ENCODE measurements at regions not wholly inside any gene's neighbourhood (a gene's known extent, or its start where the extent isn't known, plus 50 kb on each side); places are given as distances from the start of the nearest gene placed in this dataset.

DNA sequence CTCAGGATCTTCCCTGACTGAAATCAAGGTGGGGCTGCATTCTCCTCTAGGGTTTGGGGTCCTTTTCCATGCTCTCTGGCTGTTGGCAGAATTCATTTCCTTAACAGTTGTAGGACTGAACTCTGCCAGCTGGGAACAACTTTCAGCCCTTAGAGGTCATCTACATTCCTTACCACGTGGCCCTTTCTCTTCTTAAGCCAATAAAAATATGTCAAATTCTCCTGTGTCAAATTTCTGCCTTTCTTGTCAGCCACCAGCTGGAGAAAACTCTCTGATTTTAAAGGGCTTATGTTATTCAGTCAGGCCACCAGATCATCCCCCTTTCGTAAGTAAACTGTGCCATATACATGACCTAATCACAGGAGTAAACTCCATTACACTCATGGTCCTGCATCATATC lies 95.3 kb upstream of the IL6 start:
- Histone ChIP-seq H3K4me2 (replicated peaks; ENCODE audit: low read depth, low read length, poor library complexity, severe bottlenecking) (no peak overlapping the region), H2AFZ (ENCODE audit: insufficient read depth, low read depth, low read length, poor library complexity, severe bottlenecking) (no peak overlapping the region), H3K4me1 (ENCODE audit: control insufficient read depth in 2 of 2, insufficient read depth in 2 of 2, low read length in 2 of 2) (no peaks in the 10 kb centered on the region), H3K9ac (ENCODE audit: low read length) (no peak overlapping the region), H3K79me2 (ENCODE audit: control insufficient read depth, insufficient read depth, low read length) (no peaks in the 10 kb centered on the region), H3K27me3 (replicated peaks in 1 of 4; ENCODE audit: control extremely low read depth in 1 of 4, control insufficient read depth in 3 of 4, insufficient read depth in 4 of 4, low read length in 3 of 4) (no peaks in the 10 kb centered on the region), H4K20me1 (ENCODE audit: control insufficient read depth, insufficient read depth, low read length, poor library complexity, severe bottlenecking) (no peaks in the 10 kb centered on the region), H3K27ac (ENCODE audit: low read length in 2 of 2) (no peak overlapping the region), H3K9me3 (ENCODE audit: control extremely low read depth in 1 of 3, control insufficient read depth in 2 of 3, insufficient read depth in 1 of 3, low read length in 2 of 3) (no peaks in the 10 kb centered on the region), H3K4me3 (ENCODE audit: control extremely low read depth in 1 of 5, extremely low read depth in 1 of 5, insufficient read depth in 1 of 5, low read depth in 2 of 5, low read length in 4 of 5) (no peak overlapping the region), H3K36me3 (replicated peaks in 1 of 2; ENCODE audit: control extremely low read depth in 1 of 2, control insufficient read depth in 1 of 2, extremely low read depth in 1 of 2, insufficient read depth in 2 of 2, low read length in 1 of 2) (peaks cover 0 to 13% of the 10 kb centered on the region in 2 experiments)
- Mint-ChIP-seq H3K27me3 (no peaks in the 10 kb centered on the region), H3K4me3 (no peak overlapping the region), H3K9me3 (ENCODE audit: insufficient read depth) (no peaks in the 10 kb centered on the region), H3K27ac (no peak overlapping the region), H3K4me1 (peaks cover 4% of the 10 kb centered on the region)
- POLR2A ChIA-PET, result no interaction called here
- DNase-seq (no peak), ATAC-seq (ENCODE audit: low read depth) (no peak)
- TF ChIP-seq EZH2 (IDR thresholded peaks at IDR 0.05; ENCODE audit: borderline replicate concordance, insufficient read depth, low read depth, low read length, poor library complexity, severe bottlenecking), result no peak
- TF ChIP-seq CTCF (IDR thresholded peaks at IDR 0.05), result no peak
- WGBS (ENCODE audit: insufficient coverage), result 50% methylated on average over 1 of the region's 2 CpGs
- intact Hi-C loops (cut with micrococcal nuclease), result no loop called here
- CTCF ChIA-PET, result interaction anchor here (1.2 to 1.3 kb wide), 2 partner anchors 26 to 95 kb away, joined by 3 read pairs; partner anchors contain the start of gene IL6

DNA sequence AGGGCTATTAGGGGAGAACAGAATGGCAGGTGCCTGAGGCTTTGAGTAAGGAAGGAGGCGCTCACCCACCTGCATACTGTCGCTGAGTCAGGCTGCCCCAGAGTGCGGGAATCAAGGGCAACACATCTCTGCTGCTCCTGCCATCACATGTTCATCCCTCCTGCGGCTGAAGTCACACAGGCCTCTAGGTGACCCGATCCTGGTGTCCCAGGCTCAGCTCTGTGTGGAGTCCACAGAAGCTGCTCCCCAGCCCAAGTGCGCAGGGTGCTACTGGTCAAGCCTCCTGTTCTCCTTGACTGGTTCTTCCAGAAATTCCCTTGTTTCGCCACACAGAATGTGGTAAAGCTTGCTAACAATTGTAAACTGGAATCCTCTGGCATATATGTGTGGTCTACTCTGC lies 96.9 kb upstream of the IL6 start:
- no peak overlapping the region for H2AFZ ChIP-seq (ENCODE audit: insufficient read depth, low read depth, low read length, poor library complexity, severe bottlenecking)
- H3K36me3 ChIP-seq (replicated peaks in 1 of 2; ENCODE audit: control extremely low read depth in 1 of 2, control insufficient read depth in 1 of 2, extremely low read depth in 1 of 2, insufficient read depth in 2 of 2, low read length in 1 of 2), result peaks cover 0 to 13% of the 10 kb centered on the region in 2 experiments
- Mint-ChIP-seq H3K4me1 (peaks cover 3% of the 10 kb centered on the region), H3K9me3 (ENCODE audit: insufficient read depth) (no peaks in the 10 kb centered on the region), H3K27me3 (no peaks in the 10 kb centered on the region), H3K27ac (no peak overlapping the region), H3K4me3 (no peak overlapping the region)
- ChIA-PET POLR2A (no interaction called here), CTCF (interaction anchor here (1.1 kb wide), 2 partner anchors 9 to 96 kb away, joined by 3 read pairs; no protein-coding TSS in a partner anchor)
- intact Hi-C loops (cut with micrococcal nuclease), result no loop called here
- H3K9ac ChIP-seq (ENCODE audit: low read length), result no peak overlapping the region
- ATAC-seq (ENCODE audit: low read depth) (no peak), DNase-seq (no peak)
- no peaks in the 10 kb centered on the region for H3K27me3 ChIP-seq (replicated peaks in 1 of 4; ENCODE audit: control extremely low read depth in 1 of 4, control insufficient read depth in 3 of 4, insufficient read depth in 4 of 4, low read length in 3 of 4)
- no peaks in the 10 kb centered on the region for H3K9me3 ChIP-seq (ENCODE audit: control extremely low read depth in 1 of 3, control insufficient read depth in 2 of 3, insufficient read depth in 1 of 3, low read length in 2 of 3)
- no peak overlapping the region for H3K4me2 ChIP-seq (replicated peaks; ENCODE audit: low read depth, low read length, poor library complexity, severe bottlenecking)
- no peaks in the 10 kb centered on the region for H4K20me1 ChIP-seq (ENCODE audit: control insufficient read depth, insufficient read depth, low read length, poor library complexity, severe bottlenecking)
- H3K4me3 ChIP-seq (ENCODE audit: control extremely low read depth in 1 of 5, extremely low read depth in 1 of 5, insufficient read depth in 1 of 5, low read depth in 2 of 5, low read length in 4 of 5), result no peak overlapping the region
- WGBS (ENCODE audit: insufficient coverage), result 100% methylated on average over 3 of the region's 7 CpGs
- H3K4me1 ChIP-seq (ENCODE audit: control insufficient read depth in 2 of 2, insufficient read depth in 2 of 2, low read length in 2 of 2), result no peaks in the 10 kb centered on the region
- H3K27ac ChIP-seq (ENCODE audit: low read length in 2 of 2), result no peak overlapping the region
- H3K79me2 ChIP-seq (ENCODE audit: control insufficient read depth, insufficient read depth, low read length), result no peaks in the 10 kb centered on the region
- TF ChIP-seq CTCF (IDR thresholded peaks at IDR 0.05) (no peak), EZH2 (IDR thresholded peaks at IDR 0.05; ENCODE audit: borderline replicate concordance, insufficient read depth, low read depth, low read length, poor library complexity, severe bottlenecking) (no peak)

All from B cell (primary cell).